SK-N-SH (cell line): ENCODE measurements at regions not wholly inside any gene's neighbourhood (a gene's known extent, or its start where the extent isn't known, plus 50 kb on each side); places are given as distances from the start of the nearest gene placed in this dataset.

ENCODE experiments used
- CTCF ChIP-seq: fragments of 200-600 bp; sonication (generic); IDR thresholded peaks from 2 replicates; pipeline ENCODE4 v1.6.1; 2017; ENCODE audit warnings: antibody characterized with exemption, mild to moderate bottlenecking, moderate library complexity
- EP300 ChIP-seq, 2 experiments: IDR thresholded peaks; 2 replicates each; pipeline versions ENCODE4 v1.4.0 to v1.6.1; 2012; ENCODE audit warnings: borderline replicate concordance in 1 of 2, low read depth in 1 of 2, low read length in 1 of 2
- EZH2phosphoT487 ChIP-seq: fragments of 200-600 bp; sonication (generic); IDR thresholded peaks from 2 replicates; pipeline ENCODE4 v1.6.1; 2017; ENCODE audit warnings: low read depth, mixed run types, mild to moderate bottlenecking, antibody characterized with exemption, moderate library complexity, borderline replicate concordance
- GATA2 ChIP-seq: sonication (generic); formaldehyde crosslinking; IDR thresholded peaks from 2 replicates; pipeline ENCODE4 v1.5.0; 2020; ENCODE audit warnings: mild to moderate bottlenecking, missing genetic modification reagents
- MEF2A ChIP-seq: IDR thresholded peaks from 2 replicates; pipeline ENCODE4 v1.4.0; 2012; ENCODE audit warnings: low read depth, borderline replicate concordance
- POLR2AphosphoS5 ChIP-seq: IDR thresholded peaks from 2 replicates; pipeline ENCODE4 v1.6.1; 2012; ENCODE audit warnings: low read depth, low read length
- REST ChIP-seq: IDR thresholded peaks from 2 replicates; pipeline ENCODE4 v1.6.1; 2012; ENCODE audit warnings: mild to moderate bottlenecking, low read depth, low read length, moderate library complexity
- RFX5 ChIP-seq: IDR thresholded peaks from 2 replicates; pipeline ENCODE4 v1.6.1; 2012; ENCODE audit warnings: mild to moderate bottlenecking, improper control_type of control experiment, low read length
- SIN3A ChIP-seq: IDR thresholded peaks from 2 replicates; pipeline ENCODE4 v1.6.1; 2012; ENCODE audit warnings: low read depth, mild to moderate bottlenecking, low read length, moderate library complexity, borderline replicate concordance
- SMC3 ChIP-seq: IDR thresholded peaks from 2 replicates; pipeline ENCODE4 v1.6.1; 2012; ENCODE audit warnings: low read depth, low read length, improper control_type of control experiment
- TAF1 ChIP-seq: IDR thresholded peaks from 2 replicates; pipeline ENCODE4 v1.6.1; 2012; ENCODE audit warnings: low read depth, mild to moderate bottlenecking, low read length, moderate library complexity, borderline replicate concordance
- YY1 ChIP-seq: IDR thresholded peaks from 2 replicates; pipeline ENCODE4 v1.4.0; 2012; ENCODE audit warnings: low read depth, mild to moderate bottlenecking
- ZBTB33 ChIP-seq: IDR thresholded peaks from 2 replicates; pipeline ENCODE4 v1.4.0; 2012; ENCODE audit warnings: low read depth, borderline replicate concordance

GRCh38 chr15:87628311-87628710 is 628.2 kb downstream of the NTRK3 start:
- TF ChIP-seq SMC3 (no peak), POLR2AphosphoS5 (no peak), CTCF (no peak), ZBTB33 (no peak), EZH2phosphoT487 (no peak), SIN3A (no peak), GATA2 (CRISPR knock-in tag) (no peak), TAF1 (no peak), EP300 (IDR thresholded peaks at IDR 0.05; ENCODE audit: borderline replicate concordance in 1 of 2, low read depth in 1 of 2, low read length in 1 of 2) (no peak), RFX5 (no peak), MEF2A (no peak), REST (no peak), YY1 (no peak)
